Liver (tissue), 7 donors: ENCODE measurements at regions not wholly inside any gene's neighbourhood (a gene's known extent, or its start where the extent isn't known, plus 50 kb on each side); places are given as distances from the start of the nearest gene placed in this dataset.

Source experiments
- DNase-seq: peaks from one replicate; pipeline ENCODE4 v3.0.0-alpha.2; 2017; ENCODE audit warnings: low spot score
- H3K27ac ChIP-seq, 2 donors: one replicate each; pipeline ENCODE4 v1.7.0; 2013; ENCODE audit warnings: inconsistent platforms in 2 of 2, low read length in 2 of 2, control low read depth in 1 of 2, low read depth in 1 of 2, mild to moderate bottlenecking in 1 of 2
- H3K27me3 ChIP-seq, 4 donors: one replicate each; pipeline versions ENCODE4 v1.6.1 to v1.7.0; 2013; ENCODE audit warnings: low read length in 3 of 4, inconsistent platforms in 1 of 4, mild to moderate bottlenecking in 1 of 4, moderate library complexity in 1 of 4; ENCODE audit not compliant: control insufficient read depth in 4 of 4, insufficient read depth in 4 of 4
- H3K36me3 ChIP-seq, 4 donors: one replicate each; pipeline versions ENCODE4 v1.6.1 to v1.7.0; 2013; ENCODE audit warnings: low read length in 3 of 4, mild to moderate bottlenecking in 3 of 4, low read depth in 1 of 4, moderate library complexity in 1 of 4; ENCODE audit not compliant: control insufficient read depth in 4 of 4, insufficient read depth in 3 of 4
- H3K4me1 ChIP-seq, 4 donors: one replicate each; pipeline versions ENCODE4 v1.6.1 to v1.7.0; 2013; ENCODE audit warnings: low read length in 3 of 4, mild to moderate bottlenecking in 3 of 4, moderate library complexity in 1 of 4; ENCODE audit not compliant: control insufficient read depth in 4 of 4, insufficient read depth in 4 of 4
- H3K4me3 ChIP-seq, 3 donors: one replicate each; pipeline versions ENCODE4 v1.6.1 to v1.7.0; 2013; ENCODE audit warnings: low read length in 3 of 3, control low read depth in 1 of 3, low read depth in 1 of 3, mild to moderate bottlenecking in 1 of 3
- H3K9ac ChIP-seq, 2 donors: one replicate each; pipeline ENCODE4 v1.7.0; 2013; ENCODE audit warnings: low read length in 2 of 2, mild to moderate bottlenecking in 2 of 2, moderate library complexity in 2 of 2, control low read depth in 1 of 2, low read depth in 1 of 2
- H3K9me3 ChIP-seq, 4 donors: one replicate each; pipeline versions ENCODE4 v1.6.1 to v1.7.0; 2013; ENCODE audit warnings: low read length in 3 of 4; ENCODE audit not compliant: control insufficient read depth in 4 of 4
- EGR1 ChIP-seq, 2 donors: IDR thresholded peaks; 2 replicates each; pipeline ENCODE4 v1.6.1; 2016 to 2018; ENCODE audit warnings: antibody characterized with exemption in 2 of 2, low read depth in 2 of 2
- FOXA1 ChIP-seq: IDR thresholded peaks from 2 replicates; pipeline ENCODE4 v1.6.1; 2016; ENCODE audit warnings: antibody characterized with exemption
- GABPA ChIP-seq, 2 donors: IDR thresholded peaks in 1 of 2; conservative IDR thresholded peaks in 1 of 2; 2 replicates each; pipeline ENCODE4 v1.6.1; 2016; ENCODE audit warnings: antibody characterized with exemption in 2 of 2, mild to moderate bottlenecking in 1 of 2, moderate library complexity in 1 of 2
- HNF4A ChIP-seq, 2 donors: conservative IDR thresholded peaks; 2 replicates each; pipeline ENCODE4 v1.6.1; 2016; ENCODE audit warnings: antibody characterized with exemption in 2 of 2, mild to moderate bottlenecking in 2 of 2
- JUND ChIP-seq, 2 donors: IDR thresholded peaks; 2 replicates each; pipeline ENCODE4 v1.6.1; 2016; ENCODE audit warnings: antibody characterized with exemption in 2 of 2
- NR2F2 ChIP-seq: IDR thresholded peaks from 2 replicates; pipeline ENCODE4 v1.6.1; 2016; ENCODE audit warnings: antibody characterized with exemption
- RAD21 ChIP-seq, 2 donors: IDR thresholded peaks; 2 replicates each; pipeline ENCODE4 v1.6.1; 2016; ENCODE audit warnings: antibody characterized with exemption in 2 of 2, mild to moderate bottlenecking in 2 of 2
- RXRA ChIP-seq, 2 donors: IDR thresholded peaks; 2 replicates each; pipeline ENCODE4 v1.6.1; 2017 to 2018; ENCODE audit warnings: antibody characterized with exemption in 2 of 2, mild to moderate bottlenecking in 1 of 2
- SP1 ChIP-seq: IDR thresholded peaks from 2 replicates; pipeline ENCODE4 v1.6.1; 2018; ENCODE audit warnings: antibody characterized with exemption, mild to moderate bottlenecking
- TAF1 ChIP-seq: conservative IDR thresholded peaks from 2 replicates; pipeline ENCODE4 v1.6.1; 2016; ENCODE audit warnings: antibody characterized with exemption, mild to moderate bottlenecking
- YY1 ChIP-seq: IDR thresholded peaks from 2 replicates; pipeline ENCODE4 v1.6.1; 2016; ENCODE audit warnings: antibody characterized with exemption, mild to moderate bottlenecking
- WGBS: extraction: QIAGEN DNeasy Blood & Tissue Kit; methylation state at CpG from one replicate; pipeline ENCODE4 v1.1.7; 2013; 5-methylcytosine and 5-hydroxymethylcytosine counted together
- TF ChIP-seq, protein P1 (sequence below): IDR thresholded peaks from 2 replicates; pipeline ENCODE4 v1.6.1; 2016; ENCODE audit warnings: antibody characterized with exemption
- TF ChIP-seq, protein P2 (sequence below): IDR thresholded peaks from 2 replicates; pipeline ENCODE4 v1.6.1; 2016; ENCODE audit warnings: antibody characterized with exemption, mild to moderate bottlenecking
- TF ChIP-seq, protein P3 (sequence below): IDR thresholded peaks from 2 replicates; pipeline ENCODE4 v1.6.1; 2016; ENCODE audit warnings: antibody characterized with exemption
- TF ChIP-seq, protein P4 (sequence below): IDR thresholded peaks from 2 replicates; pipeline ENCODE4 v1.6.1; 2016; ENCODE audit warnings: antibody characterized with exemption
- donor health status: healthy.
- donor health status: healthy.
- donor health status: healthy.
- donor health status: healthy.

DNA sequence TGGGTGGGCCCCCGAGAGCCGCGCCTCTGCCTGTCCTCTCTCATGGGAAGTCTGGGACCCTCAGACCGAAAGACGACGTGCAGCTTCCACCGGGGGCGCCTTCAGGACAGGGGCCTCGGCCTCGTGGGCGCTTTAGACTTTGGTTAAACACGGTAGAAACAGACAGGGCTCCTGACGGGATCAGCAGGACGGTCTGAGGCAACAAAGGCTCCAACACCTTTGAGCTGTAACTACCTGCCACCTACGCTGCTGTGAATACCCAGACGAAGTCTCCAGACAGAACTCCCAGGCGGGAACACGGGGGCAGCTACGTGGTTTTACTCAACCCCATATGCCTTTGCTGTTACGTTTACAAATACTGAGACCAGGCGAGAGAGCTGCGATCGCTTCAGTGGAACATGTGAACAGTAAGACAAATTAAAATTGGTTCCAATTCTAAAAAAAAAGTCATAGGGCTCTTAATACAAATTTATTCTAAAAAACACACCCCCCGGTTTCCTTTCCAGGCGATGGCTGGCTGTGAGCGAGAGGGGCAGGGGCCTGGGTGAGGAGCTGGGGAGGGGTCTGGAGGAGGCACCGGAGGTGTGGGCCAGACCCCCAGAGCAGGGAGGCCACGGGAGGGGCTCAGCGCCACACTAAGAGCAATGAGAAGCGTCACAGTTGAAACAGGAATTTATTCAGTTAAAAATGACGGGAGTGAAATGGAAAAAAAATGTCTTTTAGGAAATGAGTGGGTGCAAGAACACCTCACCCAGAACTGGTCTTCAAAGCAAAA, 453.2 kb downstream of the QKI start (continued):
- TF ChIP-seq, protein P1, sequence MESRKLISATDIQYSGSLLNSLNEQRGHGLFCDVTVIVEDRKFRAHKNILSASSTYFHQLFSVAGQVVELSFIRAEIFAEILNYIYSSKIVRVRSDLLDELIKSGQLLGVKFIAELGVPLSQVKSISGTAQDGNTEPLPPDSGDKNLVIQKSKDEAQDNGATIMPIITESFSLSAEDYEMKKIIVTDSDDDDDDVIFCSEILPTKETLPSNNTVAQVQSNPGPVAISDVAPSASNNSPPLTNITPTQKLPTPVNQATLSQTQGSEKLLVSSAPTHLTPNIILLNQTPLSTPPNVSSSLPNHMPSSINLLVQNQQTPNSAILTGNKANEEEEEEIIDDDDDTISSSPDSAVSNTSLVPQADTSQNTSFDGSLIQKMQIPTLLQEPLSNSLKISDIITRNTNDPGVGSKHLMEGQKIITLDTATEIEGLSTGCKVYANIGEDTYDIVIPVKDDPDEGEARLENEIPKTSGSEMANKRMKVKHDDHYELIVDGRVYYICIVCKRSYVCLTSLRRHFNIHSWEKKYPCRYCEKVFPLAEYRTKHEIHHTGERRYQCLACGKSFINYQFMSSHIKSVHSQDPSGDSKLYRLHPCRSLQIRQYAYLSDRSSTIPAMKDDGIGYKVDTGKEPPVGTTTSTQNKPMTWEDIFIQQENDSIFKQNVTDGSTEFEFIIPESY = no peak

DNA sequence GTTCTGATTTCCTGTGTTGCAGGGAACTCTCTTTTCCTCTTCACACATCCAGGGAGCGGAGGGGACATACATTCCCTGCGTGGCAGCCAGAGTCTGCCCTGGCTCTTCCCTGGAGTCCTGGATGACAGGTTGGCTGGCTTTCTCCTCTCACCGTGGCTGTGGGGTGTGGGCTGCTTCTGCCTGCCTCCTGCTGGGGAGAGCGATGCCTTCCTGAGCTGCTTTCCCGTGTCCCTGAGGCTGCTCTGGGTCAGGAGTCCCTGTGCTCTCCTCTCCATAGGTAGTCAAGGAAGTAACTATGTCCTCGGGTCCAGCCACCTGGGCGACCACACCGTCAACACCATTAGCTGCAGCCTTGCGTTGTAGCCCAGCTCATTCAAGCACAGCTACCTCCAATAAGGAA, 451.7 kb downstream of the QKI start:
- TF ChIP-seq HNF4A (conservative IDR thresholded peaks at IDR 0.05) = no peak
- TF ChIP-seq EGR1 (IDR thresholded peaks at IDR 0.05; ENCODE audit: low read depth in 2 of 2) = no peak
- TF ChIP-seq, protein P1 = no peak
- Histone ChIP-seq H3K4me3 (no peak overlapping the region), H3K4me1 (no peaks in the 10 kb centered on the region), H3K9ac (no peak overlapping the region), H3K36me3 (no peaks in the 10 kb centered on the region), H3K27me3 (peaks cover 0 to 3% (median 0%) of the 10 kb centered on the region in 4 donors), H3K27ac (no peak overlapping the region), H3K9me3 (no peaks in the 10 kb centered on the region)
- no peak for DNase-seq
- 67% methylated on average over 9 of the region's 9 CpGs for whole genome bisulfite sequencing

DNA sequence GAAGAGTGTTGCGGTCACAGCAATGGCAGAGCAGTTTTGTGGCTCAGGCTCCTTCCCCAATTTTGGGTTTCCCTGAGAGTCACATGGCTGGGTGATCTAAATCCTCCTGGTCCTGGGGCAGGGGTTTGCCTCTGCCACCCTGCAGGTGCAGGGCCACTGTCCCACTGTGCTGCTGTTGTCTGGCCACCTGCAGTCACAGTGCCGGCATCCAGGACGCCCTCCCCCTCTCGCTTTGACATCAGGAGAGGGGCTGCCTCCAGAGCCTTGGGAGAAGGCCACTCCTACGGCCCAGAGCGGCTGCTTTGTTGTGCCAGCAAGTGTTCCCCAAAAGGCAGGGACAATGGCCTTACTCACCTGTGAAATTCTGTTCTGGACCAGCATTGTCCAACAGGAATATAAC, 449.0 kb downstream of the QKI start:
- 89% methylated on average over 6 of the region's 6 CpGs for WGBS
- no peak for TF ChIP-seq RXRA (IDR thresholded peaks at IDR 0.05)
- Histone ChIP-seq H3K4me1 (no peaks in the 10 kb centered on the region), H3K9me3 (no peaks in the 10 kb centered on the region), H3K27me3 (peaks cover 0 to 3% (median 0%) of the 10 kb centered on the region in 4 donors), H3K27ac (no peak overlapping the region), H3K36me3 (no peaks in the 10 kb centered on the region), H3K4me3 (no peak overlapping the region), H3K9ac (no peak overlapping the region)
- no peak for DNase-seq

DNA sequence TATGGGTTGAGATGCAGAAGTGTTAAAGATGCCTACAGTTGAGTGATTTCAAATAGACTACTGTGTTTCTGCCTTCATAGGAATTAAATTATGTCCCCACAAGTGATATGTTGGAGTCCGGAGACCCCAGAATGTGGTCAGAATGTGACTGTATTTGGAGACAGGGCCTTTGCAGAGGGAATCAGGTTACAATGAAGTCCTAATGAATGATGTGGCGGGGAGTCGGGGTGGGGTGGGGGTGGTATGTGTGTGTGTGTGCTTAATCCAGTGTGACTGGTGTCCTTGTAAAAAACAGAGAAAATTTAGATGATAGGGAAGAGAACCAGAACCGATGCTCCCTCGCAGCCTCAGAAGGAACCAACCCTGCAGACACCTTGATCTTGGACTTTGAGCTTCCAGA, 448.2 kb downstream of the QKI start:
- Histone ChIP-seq H3K9me3 (no peaks in the 10 kb centered on the region), H3K27ac (no peak overlapping the region), H3K4me1 (no peaks in the 10 kb centered on the region), H3K9ac (no peak overlapping the region), H3K27me3 (peaks cover 0 to 3% (median 0%) of the 10 kb centered on the region in 4 donors), H3K36me3 (no peaks in the 10 kb centered on the region), H3K4me3 (no peak overlapping the region)
- WGBS = 83% methylated on average over 5 of the region's 5 CpGs
- DNase-seq = no peak
- TF ChIP-seq YY1 (no peak), JUND (IDR thresholded peaks at IDR 0.05) (no peak), FOXA1 (no peak), SP1 (no peak), TAF1 (no peak), HNF4A (conservative IDR thresholded peaks at IDR 0.05) (no peak), RXRA (IDR thresholded peaks at IDR 0.05) (no peak), NR2F2 (no peak), RAD21 (IDR thresholded peaks at IDR 0.05) (no peak), GABPA (IDR thresholded peaks at IDR 0.05 in 1 of 2, conservative IDR thresholded peaks at IDR 0.05 in 1 of 2) (no peak)
- TF ChIP-seq, protein P2, sequence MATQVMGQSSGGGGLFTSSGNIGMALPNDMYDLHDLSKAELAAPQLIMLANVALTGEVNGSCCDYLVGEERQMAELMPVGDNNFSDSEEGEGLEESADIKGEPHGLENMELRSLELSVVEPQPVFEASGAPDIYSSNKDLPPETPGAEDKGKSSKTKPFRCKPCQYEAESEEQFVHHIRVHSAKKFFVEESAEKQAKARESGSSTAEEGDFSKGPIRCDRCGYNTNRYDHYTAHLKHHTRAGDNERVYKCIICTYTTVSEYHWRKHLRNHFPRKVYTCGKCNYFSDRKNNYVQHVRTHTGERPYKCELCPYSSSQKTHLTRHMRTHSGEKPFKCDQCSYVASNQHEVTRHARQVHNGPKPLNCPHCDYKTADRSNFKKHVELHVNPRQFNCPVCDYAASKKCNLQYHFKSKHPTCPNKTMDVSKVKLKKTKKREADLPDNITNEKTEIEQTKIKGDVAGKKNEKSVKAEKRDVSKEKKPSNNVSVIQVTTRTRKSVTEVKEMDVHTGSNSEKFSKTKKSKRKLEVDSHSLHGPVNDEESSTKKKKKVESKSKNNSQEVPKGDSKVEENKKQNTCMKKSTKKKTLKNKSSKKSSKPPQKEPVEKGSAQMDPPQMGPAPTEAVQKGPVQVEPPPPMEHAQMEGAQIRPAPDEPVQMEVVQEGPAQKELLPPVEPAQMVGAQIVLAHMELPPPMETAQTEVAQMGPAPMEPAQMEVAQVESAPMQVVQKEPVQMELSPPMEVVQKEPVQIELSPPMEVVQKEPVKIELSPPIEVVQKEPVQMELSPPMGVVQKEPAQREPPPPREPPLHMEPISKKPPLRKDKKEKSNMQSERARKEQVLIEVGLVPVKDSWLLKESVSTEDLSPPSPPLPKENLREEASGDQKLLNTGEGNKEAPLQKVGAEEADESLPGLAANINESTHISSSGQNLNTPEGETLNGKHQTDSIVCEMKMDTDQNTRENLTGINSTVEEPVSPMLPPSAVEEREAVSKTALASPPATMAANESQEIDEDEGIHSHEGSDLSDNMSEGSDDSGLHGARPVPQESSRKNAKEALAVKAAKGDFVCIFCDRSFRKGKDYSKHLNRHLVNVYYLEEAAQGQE = no peak
- TF ChIP-seq, protein P3, sequence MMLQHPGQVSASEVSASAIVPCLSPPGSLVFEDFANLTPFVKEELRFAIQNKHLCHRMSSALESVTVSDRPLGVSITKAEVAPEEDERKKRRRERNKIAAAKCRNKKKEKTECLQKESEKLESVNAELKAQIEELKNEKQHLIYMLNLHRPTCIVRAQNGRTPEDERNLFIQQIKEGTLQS = no peak
- TF ChIP-seq, protein P1 = no peak
- TF ChIP-seq, protein P4, sequence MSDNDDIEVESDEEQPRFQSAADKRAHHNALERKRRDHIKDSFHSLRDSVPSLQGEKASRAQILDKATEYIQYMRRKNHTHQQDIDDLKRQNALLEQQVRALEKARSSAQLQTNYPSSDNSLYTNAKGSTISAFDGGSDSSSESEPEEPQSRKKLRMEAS = no peak
